ENCODE measurements at regions not wholly inside any gene's neighbourhood (a gene's known extent, or its start where the extent isn't known, plus 50 kb on each side); places are given as distances from the start of the nearest gene placed in this dataset.

- H3K27ac ChIP-seq (ENCODE audit: low read length in 2 of 2), result no peak overlapping the region
- peaks cover 0 to 4% (median 0%) of the 10 kb centered on the region in 3 donors for H3K9me3 ChIP-seq (ENCODE audit: control extremely low read depth in 1 of 3, control insufficient read depth in 2 of 3, insufficient read depth in 1 of 3, low read length in 2 of 3)
- Mint-ChIP-seq H3K4me3 (no peak overlapping the region), H3K27ac (no peak overlapping the region), H3K4me1 (no peaks in the 10 kb centered on the region), H3K9me3 (ENCODE audit: insufficient read depth) (peaks cover 2% of the 10 kb centered on the region), H3K27me3 (no peaks in the 10 kb centered on the region)
- H3K9ac ChIP-seq (ENCODE audit: low read length), result no peak overlapping the region
- no peak for TF ChIP-seq EZH2 (IDR thresholded peaks at IDR 0.05; ENCODE audit: borderline replicate concordance, insufficient read depth, low read depth, low read length, poor library complexity, severe bottlenecking)
- TF ChIP-seq, protein P1, sequence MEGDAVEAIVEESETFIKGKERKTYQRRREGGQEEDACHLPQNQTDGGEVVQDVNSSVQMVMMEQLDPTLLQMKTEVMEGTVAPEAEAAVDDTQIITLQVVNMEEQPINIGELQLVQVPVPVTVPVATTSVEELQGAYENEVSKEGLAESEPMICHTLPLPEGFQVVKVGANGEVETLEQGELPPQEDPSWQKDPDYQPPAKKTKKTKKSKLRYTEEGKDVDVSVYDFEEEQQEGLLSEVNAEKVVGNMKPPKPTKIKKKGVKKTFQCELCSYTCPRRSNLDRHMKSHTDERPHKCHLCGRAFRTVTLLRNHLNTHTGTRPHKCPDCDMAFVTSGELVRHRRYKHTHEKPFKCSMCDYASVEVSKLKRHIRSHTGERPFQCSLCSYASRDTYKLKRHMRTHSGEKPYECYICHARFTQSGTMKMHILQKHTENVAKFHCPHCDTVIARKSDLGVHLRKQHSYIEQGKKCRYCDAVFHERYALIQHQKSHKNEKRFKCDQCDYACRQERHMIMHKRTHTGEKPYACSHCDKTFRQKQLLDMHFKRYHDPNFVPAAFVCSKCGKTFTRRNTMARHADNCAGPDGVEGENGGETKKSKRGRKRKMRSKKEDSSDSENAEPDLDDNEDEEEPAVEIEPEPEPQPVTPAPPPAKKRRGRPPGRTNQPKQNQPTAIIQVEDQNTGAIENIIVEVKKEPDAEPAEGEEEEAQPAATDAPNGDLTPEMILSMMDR (IDR thresholded peaks at IDR 0.05), result no peak
- no peak overlapping the region for H3K4me3 ChIP-seq (ENCODE audit: control extremely low read depth in 1 of 5, extremely low read depth in 1 of 5, insufficient read depth in 1 of 5, low read depth in 2 of 5, low read length in 4 of 5)
- H3K36me3 ChIP-seq (replicated peaks in 1 of 2; ENCODE audit: control extremely low read depth in 1 of 2, control insufficient read depth in 1 of 2, extremely low read depth in 1 of 2, insufficient read depth in 2 of 2, low read length in 1 of 2), result no peaks in the 10 kb centered on the region
- H3K4me2 ChIP-seq (replicated peaks; ENCODE audit: low read depth, low read length, poor library complexity, severe bottlenecking), result no peak overlapping the region
- H4K20me1 ChIP-seq (ENCODE audit: control insufficient read depth, insufficient read depth, low read length, poor library complexity, severe bottlenecking), result no peaks in the 10 kb centered on the region
- CTCF ChIA-PET, result no interaction called here
- DNase-seq, result no peak
- ATAC-seq (ENCODE audit: low read depth), result no peak
- no peaks in the 10 kb centered on the region for H3K27me3 ChIP-seq (replicated peaks in 1 of 4; ENCODE audit: control extremely low read depth in 1 of 4, control insufficient read depth in 3 of 4, insufficient read depth in 4 of 4, low read length in 3 of 4)
- POLR2A ChIA-PET, result no interaction called here
- 82% methylated on average over 4 of the region's 4 CpGs for WGBS (ENCODE audit: insufficient coverage)
- intact Hi-C loops (cut with micrococcal nuclease), result no loop called here
- no peak overlapping the region for H2AFZ ChIP-seq (ENCODE audit: insufficient read depth, low read depth, low read length, poor library complexity, severe bottlenecking)
- no peaks in the 10 kb centered on the region for H3K4me1 ChIP-seq (ENCODE audit: control insufficient read depth in 2 of 2, insufficient read depth in 2 of 2, low read length in 2 of 2)
- no peaks in the 10 kb centered on the region for H3K79me2 ChIP-seq (ENCODE audit: control insufficient read depth, insufficient read depth, low read length)
These were observed 654.2 kb downstream of the REEP3 start for GRCh38 chr10:64175271-64175962.

DNA sequence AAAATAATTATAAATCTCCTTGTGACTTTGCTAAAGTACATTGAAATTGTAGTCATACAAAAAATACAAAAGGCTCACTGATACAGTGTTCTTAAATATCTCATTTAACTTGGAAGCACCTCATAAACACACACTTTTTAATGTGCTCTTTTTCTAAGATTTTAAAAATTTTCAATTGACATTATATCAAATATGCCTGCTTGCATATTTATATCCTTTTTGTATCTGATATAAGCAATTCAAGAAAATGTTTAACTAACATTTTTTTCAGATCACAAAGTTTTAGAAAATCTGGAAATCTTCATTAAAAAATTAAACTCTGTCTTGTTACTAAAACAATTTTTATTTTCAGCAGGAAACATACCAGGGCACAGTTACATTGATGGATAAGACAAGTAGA, 661.5 kb downstream of the REEP3 start:
- ATAC-seq (ENCODE audit: low read depth), result no peak
- Mint-ChIP-seq H3K4me1 (no peaks in the 10 kb centered on the region), H3K4me3 (no peak overlapping the region)

More for the DNA sequence above, 661.5 kb downstream of the REEP3 start:
- no peak overlapping the region for H3K27ac Mint-ChIP-seq
- Histone ChIP-seq H2AFZ (ENCODE audit: insufficient read depth, low read depth, low read length, poor library complexity, severe bottlenecking) (no peak overlapping the region), H3K4me2 (replicated peaks; ENCODE audit: low read depth, low read length, poor library complexity, severe bottlenecking) (no peak overlapping the region), H3K36me3 (replicated peaks in 1 of 2; ENCODE audit: control extremely low read depth in 1 of 2, control insufficient read depth in 1 of 2, extremely low read depth in 1 of 2, insufficient read depth in 2 of 2, low read length in 1 of 2) (no peaks in the 10 kb centered on the region), H3K27me3 (replicated peaks in 1 of 4; ENCODE audit: control extremely low read depth in 1 of 4, control insufficient read depth in 3 of 4, insufficient read depth in 4 of 4, low read length in 3 of 4) (no peaks in the 10 kb centered on the region), H3K9me3 (ENCODE audit: control extremely low read depth in 1 of 3, control insufficient read depth in 2 of 3, insufficient read depth in 1 of 3, low read length in 2 of 3) (no peaks in the 10 kb centered on the region), H3K4me3 (ENCODE audit: control extremely low read depth in 1 of 5, extremely low read depth in 1 of 5, insufficient read depth in 1 of 5, low read depth in 2 of 5, low read length in 4 of 5) (no peak overlapping the region), H3K79me2 (ENCODE audit: control insufficient read depth, insufficient read depth, low read length) (no peaks in the 10 kb centered on the region), H3K27ac (ENCODE audit: low read length in 2 of 2) (no peak overlapping the region), H3K4me1 (ENCODE audit: control insufficient read depth in 2 of 2, insufficient read depth in 2 of 2, low read length in 2 of 2) (no peaks in the 10 kb centered on the region), H4K20me1 (ENCODE audit: control insufficient read depth, insufficient read depth, low read length, poor library complexity, severe bottlenecking) (no peaks in the 10 kb centered on the region), H3K9ac (ENCODE audit: low read length) (no peak overlapping the region)
- POLR2A ChIA-PET, result no interaction called here
- intact Hi-C loops (cut with micrococcal nuclease), result no loop called here
- DNase-seq, result no peak
- H3K27me3 Mint-ChIP-seq, result no peaks in the 10 kb centered on the region
- no peaks in the 10 kb centered on the region for H3K9me3 Mint-ChIP-seq (ENCODE audit: insufficient read depth)
- CTCF ChIA-PET, result interaction anchor here (0.6 kb wide), 1 partner anchor 33 kb away, joined by 3 read pairs; no protein-coding TSS in a partner anchor
- no peak for TF ChIP-seq EZH2 (IDR thresholded peaks at IDR 0.05; ENCODE audit: borderline replicate concordance, insufficient read depth, low read depth, low read length, poor library complexity, severe bottlenecking)

All from B cell (primary cell).